ENCODE measurements at regions not wholly inside any gene's neighbourhood (a gene's known extent, or its start where the extent isn't known, plus 50 kb on each side); places are given as distances from the start of the nearest gene placed in this dataset.

DNA sequence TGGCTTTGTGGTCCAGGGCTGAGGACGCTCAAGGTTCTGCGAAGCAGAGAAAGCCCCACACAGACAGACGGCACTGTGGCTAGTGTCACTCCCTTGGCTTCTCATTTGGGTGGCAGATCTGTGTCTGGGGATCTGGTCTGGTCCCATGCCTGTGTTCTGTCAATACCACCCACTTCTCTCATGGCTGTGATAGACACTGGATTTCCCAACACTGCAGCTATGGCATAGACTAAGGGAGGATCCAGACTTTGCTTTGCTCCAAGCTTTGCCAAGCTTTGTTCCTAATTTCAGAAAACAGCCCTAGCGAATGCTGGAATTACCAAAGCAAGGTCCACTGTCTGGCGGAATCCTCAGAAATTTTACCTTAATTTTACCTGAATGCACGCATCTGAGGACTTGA lies 62.1 kb downstream of the GADD45G start:
- TF ChIP-seq POLR2A (IDR thresholded peaks at IDR 0.05): no peak
- TF ChIP-seq CTCF (IDR thresholded peaks at IDR 0.05): no peak
